ENCODE measurements at regions not wholly inside any gene's neighbourhood (a gene's known extent, or its start where the extent isn't known, plus 50 kb on each side); places are given as distances from the start of the nearest gene placed in this dataset.

DNA sequence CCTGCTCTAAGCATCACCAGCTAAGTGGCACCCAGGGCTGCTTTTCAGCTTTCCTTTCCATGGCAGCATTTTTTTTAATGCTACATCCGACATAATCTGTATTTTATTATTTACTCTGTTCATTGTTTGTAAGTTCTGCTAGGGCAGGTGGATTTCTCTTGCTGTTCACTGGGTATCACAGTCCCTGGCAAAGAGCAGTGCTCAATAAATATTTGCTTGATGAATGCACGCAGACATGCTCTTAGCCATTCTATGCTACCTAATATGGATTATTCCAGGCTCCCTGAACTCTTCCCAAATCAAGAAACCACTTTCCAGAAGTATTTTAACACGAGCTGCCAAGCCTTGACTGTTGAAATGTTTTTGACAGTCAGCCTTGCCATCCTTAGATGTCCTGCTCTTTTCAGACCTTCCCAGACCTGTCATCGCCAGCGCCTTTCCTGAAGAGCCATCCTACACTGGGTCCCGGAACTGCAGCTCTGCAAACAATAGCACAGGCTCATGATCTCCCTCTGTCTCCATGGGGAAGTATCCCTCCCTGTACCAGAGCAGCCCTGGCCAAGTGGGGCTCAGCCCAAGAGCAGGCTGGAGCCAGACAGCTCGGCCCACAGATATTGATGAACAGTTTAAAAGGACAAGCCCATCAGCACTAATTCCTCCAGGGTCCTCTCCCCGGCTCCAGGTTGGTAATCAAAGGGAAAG, 136.5 kb upstream of the CDH4 start:
- Mint-ChIP-seq H3K27me3 (no peaks in the 10 kb centered on the region), H3K4me3 (no peak overlapping the region), H3K36me3 (no peaks in the 10 kb centered on the region), H3K4me1 (peaks cover 1% of the 10 kb centered on the region), H3K9me3 (no peaks in the 10 kb centered on the region), H3K27ac (no peak overlapping the region)
- DNase-seq (ENCODE audit: low spot score in 2 of 2) (no peak), ATAC-seq (ENCODE audit: low read depth) (no peak)

DNA sequence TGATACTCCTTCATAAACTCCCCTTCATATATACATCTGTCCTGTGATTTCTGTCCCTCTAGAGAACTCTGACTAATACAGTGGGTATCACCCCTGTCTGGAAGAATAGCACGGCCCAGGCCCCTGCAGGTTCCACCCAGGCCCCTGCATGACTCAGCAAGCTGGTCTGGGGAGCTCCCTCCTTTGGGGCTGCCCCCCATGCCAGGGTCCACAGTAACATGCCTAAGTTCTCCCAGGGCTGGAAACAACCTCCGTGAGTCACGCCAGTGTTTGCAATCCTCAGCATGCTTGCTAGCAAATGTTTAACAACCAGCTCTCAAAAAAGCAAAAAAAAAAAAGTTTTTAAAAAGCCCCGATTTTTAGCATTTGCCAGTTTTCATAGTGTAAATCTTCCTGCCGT, 134.3 kb upstream of the CDH4 start:
- no peaks in the 10 kb centered on the region for H3K36me3 Mint-ChIP-seq
- H3K27me3 Mint-ChIP-seq: no peaks in the 10 kb centered on the region
- ATAC-seq (ENCODE audit: low read depth) (no peak), DNase-seq (ENCODE audit: low spot score in 2 of 2) (no peak)
- H3K4me1 Mint-ChIP-seq: peaks cover 4% of the 10 kb centered on the region
- no peak overlapping the region for H3K27ac Mint-ChIP-seq
- H3K9me3 Mint-ChIP-seq: no peaks in the 10 kb centered on the region
- H3K4me3 Mint-ChIP-seq: no peak overlapping the region

DNA sequence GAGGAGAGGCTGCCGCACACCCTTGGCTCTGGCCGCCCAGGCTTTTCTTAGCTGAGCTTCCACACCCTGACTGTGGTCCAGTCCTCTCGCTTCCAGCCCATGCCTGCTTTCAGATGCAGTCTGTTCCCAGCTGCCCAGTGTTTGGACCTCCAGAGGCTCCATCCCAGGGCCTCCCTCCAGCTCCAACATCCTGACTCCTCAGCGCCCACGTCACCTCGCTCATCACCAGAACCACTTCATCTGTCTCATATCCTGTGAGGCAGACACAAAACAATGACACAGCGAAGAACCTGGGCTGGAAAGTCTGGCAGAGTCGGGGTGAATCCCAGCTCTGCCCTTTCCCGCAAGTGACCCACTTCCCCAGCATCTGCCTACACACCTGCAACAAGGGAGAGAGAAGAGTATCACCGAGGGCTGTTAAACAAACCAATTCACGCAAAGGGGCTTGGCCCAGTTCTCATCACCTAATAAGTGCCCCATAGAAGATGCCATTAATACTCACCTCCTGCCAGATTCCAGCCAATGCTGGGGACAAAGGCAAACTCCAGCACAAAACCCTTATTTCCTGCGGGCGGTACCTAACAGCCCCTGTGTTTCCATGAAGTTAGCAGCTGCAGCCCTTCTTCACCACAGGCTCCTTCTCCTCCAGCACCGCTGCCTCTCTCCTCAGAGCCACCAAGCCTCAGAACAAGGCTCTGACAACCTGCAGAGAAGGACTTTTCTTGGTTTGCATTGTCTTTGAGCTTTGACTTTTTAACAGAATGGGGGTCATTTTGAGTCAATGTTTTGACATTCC, 133.4 kb upstream of the CDH4 start:
- ATAC-seq (ENCODE audit: low read depth): no peak
- Mint-ChIP-seq H3K36me3 (no peaks in the 10 kb centered on the region), H3K4me1 (peaks cover 4% of the 10 kb centered on the region), H3K9me3 (no peaks in the 10 kb centered on the region), H3K4me3 (no peak overlapping the region), H3K27me3 (no peaks in the 10 kb centered on the region), H3K27ac (no peak overlapping the region)
- DNase-seq (ENCODE audit: low spot score in 2 of 2): no peak

DNA sequence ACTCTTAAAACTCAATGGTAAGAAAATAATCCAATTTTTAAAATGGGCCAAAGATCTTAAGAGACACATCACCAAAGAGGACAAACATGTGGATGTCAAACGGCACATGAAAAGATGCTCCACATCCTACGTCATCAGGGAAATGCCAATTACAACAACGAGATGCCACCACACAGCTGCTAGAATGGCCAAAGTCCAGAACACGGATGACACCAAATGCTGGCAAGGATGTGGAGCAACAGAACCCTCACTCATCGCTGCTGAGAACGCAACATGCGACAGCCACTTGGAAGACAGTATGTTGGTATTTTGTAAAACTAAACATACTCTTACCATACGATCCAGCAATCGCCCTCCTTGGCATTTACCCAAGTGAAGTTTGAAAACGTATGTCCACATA, 132.8 kb upstream of the CDH4 start:
- no peak for DNase-seq (ENCODE audit: low spot score in 2 of 2)
- no peak overlapping the region for H3K4me3 Mint-ChIP-seq
- peaks cover 4% of the 10 kb centered on the region for H3K4me1 Mint-ChIP-seq
- no peaks in the 10 kb centered on the region for H3K9me3 Mint-ChIP-seq
- no peak overlapping the region for H3K27ac Mint-ChIP-seq
- no peaks in the 10 kb centered on the region for H3K36me3 Mint-ChIP-seq
- ATAC-seq (ENCODE audit: low read depth): no peak
- H3K27me3 Mint-ChIP-seq: no peaks in the 10 kb centered on the region

DNA sequence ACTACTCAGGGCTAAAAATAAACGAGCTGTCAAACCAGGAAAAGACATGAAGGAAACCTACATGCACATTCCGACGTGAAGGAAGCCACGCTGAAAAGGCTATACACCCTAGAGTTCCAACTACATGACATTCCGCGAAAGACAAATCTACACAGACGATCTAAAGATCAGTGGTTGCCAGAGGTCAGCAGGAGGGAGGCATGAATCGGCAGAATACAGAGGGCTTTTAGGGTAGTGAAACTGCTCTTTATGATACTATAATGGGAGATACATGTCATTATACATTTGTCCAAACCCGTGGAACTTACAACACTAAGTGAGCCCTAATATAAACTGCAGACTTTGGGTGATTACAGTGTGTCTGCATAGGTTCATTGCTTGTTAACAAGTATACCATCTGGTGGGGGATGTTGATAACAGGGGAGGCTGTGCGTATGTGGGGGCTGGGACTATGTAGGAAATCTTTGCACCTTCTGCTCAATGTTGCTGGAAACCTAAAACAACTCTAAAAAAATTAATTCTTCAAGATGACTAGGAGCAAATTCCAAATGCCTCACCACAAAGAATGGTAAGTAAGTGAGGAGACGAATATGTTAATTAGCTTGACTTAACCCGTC, 132.2 kb upstream of the CDH4 start:
- Mint-ChIP-seq H3K36me3 (no peaks in the 10 kb centered on the region), H3K9me3 (no peaks in the 10 kb centered on the region), H3K27me3 (no peaks in the 10 kb centered on the region), H3K4me1 (peaks cover 4% of the 10 kb centered on the region), H3K4me3 (no peak overlapping the region), H3K27ac (no peak overlapping the region)
- no peak for DNase-seq (ENCODE audit: low spot score in 2 of 2)
- ATAC-seq (ENCODE audit: low read depth): no peak

DNA sequence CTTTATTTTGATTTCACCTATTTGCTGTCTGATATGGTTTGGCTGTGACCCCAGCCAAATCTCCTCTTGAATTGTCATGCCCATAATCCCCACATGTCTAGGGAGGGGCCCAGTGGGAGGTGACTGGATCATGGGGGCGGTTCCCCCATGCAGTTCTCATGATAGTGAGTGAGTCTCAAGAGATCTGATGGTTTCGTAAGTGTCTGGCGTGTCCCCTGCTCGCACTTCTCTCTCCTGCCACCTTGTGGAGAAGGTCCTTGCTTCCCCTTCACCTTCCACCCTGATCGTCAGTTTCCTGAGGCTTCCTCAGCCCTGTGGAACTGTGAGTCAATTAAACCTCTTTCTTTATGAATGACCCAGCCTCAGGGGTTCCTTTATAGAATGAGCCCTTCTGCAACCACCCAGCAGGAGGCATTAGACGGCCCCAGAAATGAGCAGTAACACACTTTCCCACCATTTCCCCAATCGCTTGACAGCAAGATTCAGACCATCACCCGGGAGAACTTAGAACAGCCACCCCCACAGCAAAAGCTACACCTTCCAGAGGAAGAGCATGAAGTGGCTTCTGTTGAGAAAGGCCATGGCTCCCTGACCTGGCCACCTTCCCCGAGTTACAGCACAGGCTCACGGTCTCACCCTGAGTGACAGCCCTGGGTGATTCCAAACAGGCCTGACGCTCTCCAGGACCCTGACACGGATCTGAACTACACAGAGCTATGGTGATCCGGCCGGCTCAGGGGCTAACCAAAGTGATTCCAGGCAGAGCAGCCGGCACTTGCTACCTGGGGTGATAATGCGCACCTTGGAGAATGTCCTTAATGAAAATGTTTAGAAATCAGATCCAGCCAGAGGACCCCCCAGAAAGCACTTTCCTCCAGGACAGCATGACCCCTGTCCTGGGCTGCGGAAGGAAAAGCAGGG, 131.2 kb upstream of the CDH4 start:
- ATAC-seq (ENCODE audit: low read depth) (no peak), DNase-seq (ENCODE audit: low spot score in 2 of 2) (no peak)
- Mint-ChIP-seq H3K27me3 (no peaks in the 10 kb centered on the region), H3K36me3 (no peaks in the 10 kb centered on the region), H3K9me3 (no peaks in the 10 kb centered on the region), H3K4me1 (peaks cover 4% of the 10 kb centered on the region), H3K4me3 (no peak overlapping the region), H3K27ac (no peak overlapping the region)

DNA sequence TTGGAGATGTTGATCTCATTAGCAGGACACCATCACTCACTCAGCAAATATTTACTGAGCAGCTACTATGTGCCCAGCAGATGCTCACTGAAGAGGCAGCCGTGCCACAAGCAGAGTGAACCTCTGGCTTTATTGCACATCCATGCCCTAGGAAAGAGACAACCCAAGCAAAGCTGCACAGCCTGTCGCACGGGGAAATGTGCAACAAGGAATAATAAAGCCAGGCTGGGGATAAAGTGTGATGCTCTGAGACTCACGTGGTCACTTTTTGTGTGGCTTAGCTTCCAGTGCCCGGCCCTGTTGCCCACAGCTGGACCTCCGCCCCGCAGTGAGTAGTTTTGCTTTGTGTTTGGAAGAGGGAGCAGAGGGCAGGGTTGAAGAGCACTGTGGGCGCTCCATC, 130.4 kb upstream of the CDH4 start:
- Mint-ChIP-seq H3K27ac (no peak overlapping the region), H3K9me3 (no peaks in the 10 kb centered on the region), H3K27me3 (no peaks in the 10 kb centered on the region), H3K36me3 (no peaks in the 10 kb centered on the region), H3K4me3 (no peak overlapping the region), H3K4me1 (peaks cover 4% of the 10 kb centered on the region)
- DNase-seq (ENCODE audit: low spot score in 2 of 2) (no peak), ATAC-seq (ENCODE audit: low read depth) (no peak)

DNA sequence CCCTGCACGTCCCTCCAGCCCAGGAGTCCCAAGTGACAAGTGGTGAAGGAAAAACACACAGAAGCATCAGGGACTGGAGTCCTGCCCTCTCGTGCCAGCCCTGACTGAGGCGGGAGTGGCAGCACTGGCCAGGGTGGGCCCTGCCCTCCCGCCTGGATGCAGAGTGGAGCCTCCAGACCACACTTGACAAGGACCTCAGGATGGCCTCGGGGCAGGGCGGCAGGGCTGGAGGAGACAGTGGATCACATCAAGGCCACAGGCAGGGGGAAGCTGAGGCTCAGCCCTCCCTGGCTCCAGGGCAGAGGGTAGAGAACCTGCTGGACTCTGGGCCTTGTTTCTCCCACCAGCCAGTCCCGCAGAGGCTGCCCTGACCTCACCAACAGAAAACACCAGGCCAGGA, 128.8 kb upstream of the CDH4 start:
- H3K27ac Mint-ChIP-seq: no peak overlapping the region
- H3K27me3 Mint-ChIP-seq: no peaks in the 10 kb centered on the region
- H3K9me3 Mint-ChIP-seq: no peaks in the 10 kb centered on the region
- H3K36me3 Mint-ChIP-seq: no peaks in the 10 kb centered on the region
- peaks cover 4% of the 10 kb centered on the region for H3K4me1 Mint-ChIP-seq
- no peak overlapping the region for H3K4me3 Mint-ChIP-seq
- ATAC-seq (ENCODE audit: low read depth) (no peak), DNase-seq (ENCODE audit: low spot score in 2 of 2) (no peak)

DNA sequence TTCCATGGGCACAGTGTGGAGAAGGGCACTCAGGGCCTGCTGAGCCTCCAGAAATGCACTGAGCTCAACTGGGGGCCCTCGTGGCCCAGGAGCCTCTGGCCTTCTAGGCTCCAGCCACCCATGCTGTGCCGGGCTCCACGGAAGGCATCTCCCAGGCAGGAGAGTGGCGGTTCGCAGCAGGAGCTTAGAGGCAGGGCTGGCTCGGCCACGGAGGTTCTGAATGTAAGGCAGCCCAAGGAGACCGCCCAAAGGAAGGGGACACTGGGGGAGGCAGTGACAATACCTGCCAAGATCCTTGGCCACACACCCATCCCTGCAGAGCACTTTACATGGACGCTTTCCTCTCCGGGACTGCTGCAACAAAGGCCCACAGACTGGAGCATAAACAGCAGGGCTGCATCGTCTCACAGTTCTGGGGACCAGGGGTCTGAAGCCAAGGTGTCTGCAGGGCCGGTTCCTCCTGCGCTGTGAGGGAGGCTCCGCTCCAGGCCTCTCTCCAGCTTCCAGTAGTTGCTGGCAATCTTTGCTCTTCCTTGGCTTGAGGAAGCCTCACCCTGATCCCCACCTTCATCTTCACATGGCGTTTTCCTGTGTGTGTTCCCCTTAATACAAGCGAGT, 128.2 kb upstream of the CDH4 start:
- Mint-ChIP-seq H3K4me1 (peaks cover 4% of the 10 kb centered on the region), H3K9me3 (no peaks in the 10 kb centered on the region), H3K27ac (no peak overlapping the region), H3K4me3 (no peak overlapping the region), H3K27me3 (no peaks in the 10 kb centered on the region), H3K36me3 (no peaks in the 10 kb centered on the region)
- no peak for ATAC-seq (ENCODE audit: low read depth)
- DNase-seq (ENCODE audit: low spot score in 2 of 2): no peak

DNA sequence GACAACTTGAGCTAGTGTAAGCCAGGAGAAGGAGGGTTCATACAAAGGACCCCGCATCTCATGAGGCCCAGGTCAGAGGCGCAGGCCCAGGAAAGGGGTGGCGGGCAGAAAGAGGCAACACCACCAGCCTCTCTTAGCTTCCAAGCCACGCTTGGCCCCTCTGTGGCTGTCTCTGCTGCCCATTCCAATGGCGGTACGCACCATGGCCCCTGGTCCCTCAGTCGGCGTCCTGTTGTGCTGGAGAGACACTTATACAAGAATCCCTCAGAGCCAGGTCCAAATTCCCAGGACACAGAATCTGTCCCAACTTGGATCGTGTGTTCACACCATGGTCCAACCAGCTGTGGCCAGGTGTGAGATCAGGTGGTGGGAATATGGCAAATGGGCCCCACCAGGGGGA, 127.0 kb upstream of the CDH4 start:
- Mint-ChIP-seq H3K36me3 (no peaks in the 10 kb centered on the region), H3K9me3 (no peaks in the 10 kb centered on the region), H3K4me1 (peaks cover 4% of the 10 kb centered on the region), H3K27ac (no peak overlapping the region), H3K27me3 (no peaks in the 10 kb centered on the region), H3K4me3 (no peak overlapping the region)
- DNase-seq (ENCODE audit: low spot score in 2 of 2) (no peak), ATAC-seq (ENCODE audit: low read depth) (no peak)

DNA sequence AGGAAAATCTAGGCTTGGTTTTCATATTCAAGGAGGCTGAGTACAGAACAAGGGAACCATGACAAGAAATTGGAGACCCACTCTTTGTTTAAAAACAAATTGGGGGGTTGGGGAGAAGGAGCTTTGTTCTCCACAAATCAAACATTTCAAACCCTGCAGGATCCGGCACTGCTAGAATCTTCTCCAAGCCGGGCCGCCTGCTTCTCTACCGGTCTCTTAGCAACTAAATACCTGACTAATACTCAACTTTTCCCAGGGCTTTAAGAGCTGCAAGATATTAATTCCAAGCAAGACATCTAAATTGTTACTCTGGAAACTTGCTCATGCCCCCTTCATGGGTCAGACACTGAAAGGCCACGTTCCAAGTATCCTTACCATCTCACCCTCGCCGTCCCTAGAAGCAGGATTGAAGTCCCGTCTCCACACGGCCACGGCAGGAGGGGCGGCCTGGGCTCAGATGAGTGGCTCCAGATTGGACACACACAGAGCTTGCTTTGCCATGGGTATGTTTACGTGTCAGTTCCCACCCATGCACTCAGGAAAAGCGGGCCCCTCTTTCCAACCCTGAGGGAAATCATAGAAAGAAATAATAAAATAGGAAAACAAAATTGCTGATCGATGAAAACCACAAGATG, 126.4 kb upstream of the CDH4 start:
- Mint-ChIP-seq H3K4me1 (peaks cover 1% of the 10 kb centered on the region), H3K4me3 (no peak overlapping the region), H3K27ac (no peak overlapping the region), H3K36me3 (no peaks in the 10 kb centered on the region), H3K9me3 (no peaks in the 10 kb centered on the region), H3K27me3 (no peaks in the 10 kb centered on the region)
- DNase-seq (ENCODE audit: low spot score in 2 of 2): no peak
- ATAC-seq (ENCODE audit: low read depth): no peak

DNA sequence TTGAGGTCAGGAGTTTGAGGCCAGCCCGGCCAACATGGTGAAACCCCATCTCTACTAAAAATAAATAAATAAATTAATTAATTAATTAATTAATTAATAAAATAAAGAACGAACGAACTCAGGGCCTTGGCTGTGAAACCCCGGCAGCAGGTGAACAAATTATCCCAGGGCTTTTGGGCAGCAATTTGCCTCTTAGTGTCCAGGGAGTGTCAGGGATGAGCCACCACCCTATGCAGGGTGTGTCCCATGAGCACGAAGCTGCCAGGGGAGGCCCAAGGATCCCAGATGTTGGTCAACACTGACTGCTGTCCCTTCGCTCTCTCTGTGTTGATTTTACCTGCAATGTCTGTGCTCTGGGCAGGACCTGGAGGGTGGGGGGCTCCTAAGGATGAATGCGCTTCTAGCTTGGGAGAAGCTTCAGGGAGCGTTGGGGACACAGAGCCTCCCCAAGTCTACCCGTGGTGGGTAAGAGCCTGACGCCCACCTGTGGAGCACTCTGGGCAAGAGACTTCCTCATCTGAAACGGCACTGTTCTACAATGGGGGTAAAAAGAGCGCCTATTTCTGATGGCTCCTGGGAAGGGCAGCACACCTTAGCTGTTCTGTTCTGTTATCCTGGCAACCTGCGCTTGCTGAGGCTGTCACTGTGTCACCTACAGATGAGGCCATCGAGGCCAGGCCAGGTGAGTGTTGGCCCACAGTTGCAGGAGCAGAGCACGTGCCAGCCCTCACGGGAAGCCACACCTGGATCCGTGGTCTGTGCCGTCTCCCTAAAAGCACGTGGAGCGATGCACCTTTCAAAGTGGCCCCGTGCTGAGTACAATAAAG, 125.5 kb upstream of the CDH4 start:
- Mint-ChIP-seq H3K4me1 (no peaks in the 10 kb centered on the region), H3K9me3 (no peaks in the 10 kb centered on the region), H3K4me3 (no peak overlapping the region), H3K27ac (no peak overlapping the region), H3K36me3 (no peaks in the 10 kb centered on the region), H3K27me3 (no peaks in the 10 kb centered on the region)
- no peak for ATAC-seq (ENCODE audit: low read depth)
- DNase-seq (ENCODE audit: low spot score in 2 of 2): no peak
